GM23248 (cell line): ENCODE measurements at regions not wholly inside any gene's neighbourhood (a gene's known extent, or its start where the extent isn't known, plus 50 kb on each side); places are given as distances from the start of the nearest gene placed in this dataset.

Source experiments
- DNase-seq: peaks from one replicate; pipeline ENCODE4 v3.0.0-alpha.2; 2015
- H2AFZ ChIP-seq: fragments of 200-600 bp; sonication (generic); 2 replicates; pipeline ENCODE4 v1.6.1; 2016; ENCODE audit warnings: antibody characterized with exemption
- H3F3A ChIP-seq: fragments of 200-600 bp; sonication (generic); 2 replicates; pipeline ENCODE4 v1.6.1; 2016; ENCODE audit warnings: mild to moderate bottlenecking, antibody characterized with exemption, mixed run types; ENCODE audit not compliant: insufficient read depth
- H3K27ac ChIP-seq: fragments of 200-600 bp; sonication (generic); 2 replicates; pipeline ENCODE4 v1.5.1; 2016; ENCODE audit warnings: mild to moderate bottlenecking
- H3K27me3 ChIP-seq: fragments of 200-600 bp; sonication (generic); replicated peaks from 2 replicates; pipeline ENCODE4 v1.6.1; 2016; ENCODE audit warnings: mild to moderate bottlenecking; ENCODE audit not compliant: insufficient read depth
- H3K36me3 ChIP-seq: fragments of 200-600 bp; sonication (generic); 2 replicates; pipeline ENCODE4 v1.6.1; 2016; ENCODE audit warnings: low read depth, mild to moderate bottlenecking
- H3K4me1 ChIP-seq: fragments of 200-600 bp; sonication (generic); 2 replicates; pipeline ENCODE4 v1.6.1; 2016; ENCODE audit warnings: mild to moderate bottlenecking; ENCODE audit not compliant: insufficient read depth
- H3K4me2 ChIP-seq: fragments of 200-600 bp; sonication (generic); one replicate; pipeline ENCODE4 v1.6.1; 2016; ENCODE audit warnings: mild to moderate bottlenecking; ENCODE audit not compliant: unreplicated experiment
- H3K4me3 ChIP-seq: fragments of 200-600 bp; sonication (generic); 2 replicates; pipeline ENCODE4 v1.5.1; 2016; ENCODE audit warnings: mild to moderate bottlenecking
- H3K79me2 ChIP-seq: fragments of 200-600 bp; sonication (generic); 2 replicates; pipeline ENCODE4 v1.6.1; 2016; ENCODE audit warnings: mild to moderate bottlenecking; ENCODE audit not compliant: insufficient read depth
- H3K9ac ChIP-seq: fragments of 200-600 bp; sonication (generic); 2 replicates; pipeline ENCODE4 v1.6.1; 2016; ENCODE audit warnings: mild to moderate bottlenecking
- H3K9me2 ChIP-seq: fragments of 200-600 bp; sonication (generic); 2 replicates; pipeline ENCODE4 v1.6.1; 2016; ENCODE audit warnings: mixed run types, mild to moderate bottlenecking, moderate library complexity; ENCODE audit not compliant: insufficient read depth
- H3K9me3 ChIP-seq: fragments of 200-600 bp; sonication (generic); one replicate; pipeline ENCODE4 v1.6.1; 2017; ENCODE audit warnings: low read depth
- H4K20me1 ChIP-seq: fragments of 200-600 bp; sonication (generic); 2 replicates; pipeline ENCODE4 v1.6.0; 2016; ENCODE audit not compliant: insufficient read depth
- EZH2 ChIP-seq: fragments of 200-600 bp; sonication (generic); IDR thresholded peaks from 2 replicates; pipeline ENCODE4 v1.6.1; 2018; ENCODE audit warnings: antibody characterized with exemption, mild to moderate bottlenecking; ENCODE audit not compliant: insufficient read depth, poor library complexity, severe bottlenecking
- EZH2phosphoT487 ChIP-seq: fragments of 200-600 bp; sonication (generic); IDR thresholded peaks from 2 replicates; pipeline ENCODE4 v1.6.1; 2018; ENCODE audit warnings: antibody characterized with exemption, moderate library complexity, mild to moderate bottlenecking, low read depth; ENCODE audit not compliant: insufficient read depth
- WGBS, 2 experiments: methylation state at CpG; one replicate each; pipeline ENCODE4 v1.1.6; 2015 to 2017; ENCODE audit warnings: low lambda C conversion rate in 2 of 2, low coverage in 1 of 2; ENCODE audit errors: missing lambda C conversion rate in 2 of 2; 5-methylcytosine and 5-hydroxymethylcytosine counted together
- in situ Hi-C: fragments of 300-500 bp; cut with MboI; formaldehyde crosslinking; loops from 2 replicates; pipeline ENCODE4 v1.15.0; 2020

- Histone ChIP-seq H3K4me3 (no peak overlapping the region), H3K9ac (no peak overlapping the region), H3K9me3 (no peaks in the 10 kb centered on the region), H3K27ac (no peak overlapping the region), H3K4me1 (0 out of 2 replicates have a peak, but pooled peaks cover 4% of the 10 kb centered on the region), H3K36me3 (no peaks in the 10 kb centered on the region), H3K9me2 (no peaks in the 10 kb centered on the region), H3F3A (no peaks in the 10 kb centered on the region), H4K20me1 (no peaks in the 10 kb centered on the region), H3K4me2 (no peak overlapping the region), H3K79me2 (no peaks in the 10 kb centered on the region), H2AFZ (no peak overlapping the region), H3K27me3 (no peaks in the 10 kb centered on the region)
- no peak for TF ChIP-seq EZH2phosphoT487
- no peak for TF ChIP-seq EZH2
- in situ Hi-C loops, result no loop called here
- WGBS, 2 experiments, result 94 to 100% methylated on average over 2 of the region's 2 CpGs
- DNase-seq, result no peak
Observed at GRCh38 chr7:16210171-16210570, 211.2 kb downstream of the CRPPA start.

GRCh38 chr7:16207321-16207720 is 214.0 kb downstream of the CRPPA start:
- H2AFZ ChIP-seq, result no peak overlapping the region

GRCh38 chr7:16205466-16205865 is 215.9 kb downstream of the CRPPA start:
- 84 to 93% methylated on average over 2 of the region's 2 CpGs for WGBS, 2 experiments
- H2AFZ ChIP-seq, result no peak overlapping the region
- no peak overlapping the region for H3K27ac ChIP-seq
- H3K4me1 ChIP-seq, result no peaks in the 10 kb centered on the region
- no peaks in the 10 kb centered on the region for H3K9me2 ChIP-seq
- TF ChIP-seq EZH2 (no peak), EZH2phosphoT487 (no peak)
- no peaks in the 10 kb centered on the region for H3K9me3 ChIP-seq
- H3K79me2 ChIP-seq, result no peaks in the 10 kb centered on the region
- no peak for DNase-seq
- H3K4me2 ChIP-seq, result no peak overlapping the region
- H3K4me3 ChIP-seq, result no peak overlapping the region
- no peaks in the 10 kb centered on the region for H3F3A ChIP-seq
- in situ Hi-C loops, result no loop called here
- H3K36me3 ChIP-seq, result no peaks in the 10 kb centered on the region
- H3K27me3 ChIP-seq, result no peaks in the 10 kb centered on the region
- no peaks in the 10 kb centered on the region for H4K20me1 ChIP-seq
- no peak overlapping the region for H3K9ac ChIP-seq

More at GRCh38 chr7:16207321-16207720, 214.0 kb downstream of the CRPPA start:
- H3K9me3 ChIP-seq, result no peaks in the 10 kb centered on the region
- H3K36me3 ChIP-seq, result no peaks in the 10 kb centered on the region
- H3K79me2 ChIP-seq, result no peaks in the 10 kb centered on the region
- no peaks in the 10 kb centered on the region for H4K20me1 ChIP-seq
- H3K4me1 ChIP-seq, result 0 out of 2 replicates have a peak, but pooled peaks cover 4% of the 10 kb centered on the region
- no peak overlapping the region for H3K27ac ChIP-seq
- H3K9ac ChIP-seq, result no peak overlapping the region
- in situ Hi-C loops, result no loop called here
- no peaks in the 10 kb centered on the region for H3K9me2 ChIP-seq
- no peak overlapping the region for H3K4me3 ChIP-seq
- WGBS, 2 experiments, result 58 to 70% methylated on average over 2 of the region's 2 CpGs
- no peaks in the 10 kb centered on the region for H3F3A ChIP-seq
- no peak overlapping the region for H3K4me2 ChIP-seq
- DNase-seq, result no peak
- H3K27me3 ChIP-seq, result no peaks in the 10 kb centered on the region
- TF ChIP-seq EZH2 (no peak), EZH2phosphoT487 (no peak)

- H3K9me2 ChIP-seq, result no peaks in the 10 kb centered on the region
- no peaks in the 10 kb centered on the region for H3K4me1 ChIP-seq
- no peak overlapping the region for H3K9ac ChIP-seq
- WGBS, 2 experiments, result 62 to 67% methylated on average over 2 of the region's 2 CpGs
- H4K20me1 ChIP-seq, result no peaks in the 10 kb centered on the region
- H3K36me3 ChIP-seq, result no peaks in the 10 kb centered on the region
- H3F3A ChIP-seq, result no peaks in the 10 kb centered on the region
- H3K27ac ChIP-seq, result no peak overlapping the region
- H3K27me3 ChIP-seq, result no peaks in the 10 kb centered on the region
- H3K4me2 ChIP-seq, result no peak overlapping the region
- no peaks in the 10 kb centered on the region for H3K9me3 ChIP-seq
- no peak overlapping the region for H2AFZ ChIP-seq
- DNase-seq, result no peak
- no peak for TF ChIP-seq EZH2
- no peak for TF ChIP-seq EZH2phosphoT487
- no peak overlapping the region for H3K4me3 ChIP-seq
- in situ Hi-C loops, result no loop called here
- H3K79me2 ChIP-seq, result no peaks in the 10 kb centered on the region
Observed at GRCh38 chr7:16204953-16205352, 216.4 kb downstream of the CRPPA start.

- in situ Hi-C loops, result no loop called here
- 76 to 78% methylated on average over 3 of the region's 3 CpGs for WGBS, 2 experiments
Observed at GRCh38 chr7:16203065-16203464, 218.3 kb downstream of the CRPPA start.

More at GRCh38 chr7:16203065-16203464, 218.3 kb downstream of the CRPPA start:
- H3K4me2 ChIP-seq, result no peak overlapping the region
- no peaks in the 10 kb centered on the region for H3K4me1 ChIP-seq
- no peak overlapping the region for H3K4me3 ChIP-seq
- no peaks in the 10 kb centered on the region for H3K9me3 ChIP-seq
- H3K27ac ChIP-seq, result no peak overlapping the region
- H3K9ac ChIP-seq, result no peak overlapping the region
- no peaks in the 10 kb centered on the region for H4K20me1 ChIP-seq
- H3K27me3 ChIP-seq, result no peaks in the 10 kb centered on the region
- no peak overlapping the region for H2AFZ ChIP-seq
- DNase-seq, result no peak
- H3K9me2 ChIP-seq, result no peaks in the 10 kb centered on the region
- H3K36me3 ChIP-seq, result no peaks in the 10 kb centered on the region
- TF ChIP-seq EZH2phosphoT487, result no peak
- no peak for TF ChIP-seq EZH2
- no peaks in the 10 kb centered on the region for H3F3A ChIP-seq
- H3K79me2 ChIP-seq, result no peaks in the 10 kb centered on the region
